ENCODE measurements at regions not wholly inside any gene's neighbourhood (a gene's known extent, or its start where the extent isn't known, plus 50 kb on each side); places are given as distances from the start of the nearest gene placed in this dataset.
"Not testable (repeated sequence)": the region's sequence is repeated elsewhere in the genome, so short reads cannot be mapped to it uniquely, and the experiment has no call there.

DNA sequence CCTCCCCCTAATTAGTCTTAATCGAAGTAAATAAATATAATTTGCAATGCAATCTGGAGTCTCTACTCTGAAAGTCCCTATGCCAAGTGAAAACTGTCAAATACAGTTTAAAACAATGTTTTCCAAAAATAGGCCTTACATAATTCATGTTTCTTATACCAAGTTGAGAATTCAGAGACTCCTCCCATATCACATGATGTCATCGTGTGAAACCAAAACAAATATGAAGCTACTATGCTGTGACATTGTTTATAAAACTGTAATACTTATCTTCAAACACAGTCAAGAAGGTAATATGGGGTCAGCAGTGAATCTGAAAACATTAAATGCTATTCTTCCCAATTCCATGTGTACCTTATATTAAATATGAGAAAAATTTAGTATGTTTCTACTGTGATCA lies 940.2 kb upstream of the FANCL start:
- no peak overlapping the region for H3K4me3 Mint-ChIP-seq
- no peaks in the 10 kb centered on the region for H3K36me3 Mint-ChIP-seq (ENCODE audit: low read depth)
- no peaks in the 10 kb centered on the region for H3K9me3 Mint-ChIP-seq
- H3K27me3 Mint-ChIP-seq (ENCODE audit: low read depth) = peaks cover 8% of the 10 kb centered on the region
- no peak overlapping the region for H3K27ac Mint-ChIP-seq
- peaks cover 3% of the 10 kb centered on the region for H3K4me1 Mint-ChIP-seq (ENCODE audit: low read depth)

DNA sequence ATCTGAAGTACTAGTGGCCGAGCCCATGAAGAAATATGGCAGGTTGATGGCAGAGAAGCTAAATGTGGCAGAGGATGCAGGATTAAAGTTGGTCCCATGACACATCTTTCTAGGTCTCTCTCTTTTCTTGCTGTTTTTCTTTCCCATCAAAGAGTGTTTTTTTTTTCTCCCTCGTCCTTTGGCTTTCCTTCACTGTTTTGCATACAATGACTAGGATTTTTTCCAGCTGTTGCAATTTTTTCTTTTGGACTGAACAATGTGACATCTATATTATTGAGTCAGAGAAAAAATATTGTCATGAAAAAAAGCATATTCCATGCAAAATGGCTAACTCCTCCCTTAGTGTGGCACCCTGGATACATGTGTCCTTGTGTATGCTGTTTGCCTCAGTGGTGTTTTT lies 939.5 kb upstream of the FANCL start:
- Mint-ChIP-seq H3K36me3 (ENCODE audit: low read depth) (no peaks in the 10 kb centered on the region), H3K4me1 (ENCODE audit: low read depth) (peaks cover 3% of the 10 kb centered on the region), H3K27me3 (ENCODE audit: low read depth) (peaks cover 8% of the 10 kb centered on the region), H3K4me3 (no peak overlapping the region), H3K27ac (no peak overlapping the region), H3K9me3 (no peaks in the 10 kb centered on the region)

DNA sequence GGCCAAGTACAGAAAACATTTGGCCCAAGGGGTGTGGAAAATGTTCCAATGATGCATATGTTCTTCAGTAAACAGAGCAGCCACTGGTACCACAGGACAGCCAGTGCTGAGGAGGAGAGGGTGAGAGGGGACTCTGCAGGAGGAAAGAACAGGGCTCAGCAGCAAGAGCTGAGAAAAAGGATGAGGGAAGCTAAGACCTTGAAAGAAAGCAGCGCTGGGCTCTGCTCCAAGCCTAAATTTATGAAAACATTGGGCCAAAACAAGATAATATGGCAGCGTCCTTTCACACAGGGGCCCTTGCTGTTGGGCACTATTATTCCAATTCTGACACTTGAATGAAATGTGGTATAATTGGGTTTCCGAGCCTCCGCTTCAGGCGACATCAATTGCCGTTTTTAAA lies 939.0 kb upstream of the FANCL start:
- H3K9me3 Mint-ChIP-seq = no peaks in the 10 kb centered on the region
- H3K4me3 Mint-ChIP-seq = no peak overlapping the region
- H3K27ac Mint-ChIP-seq = no peak overlapping the region
- H3K36me3 Mint-ChIP-seq (ENCODE audit: low read depth) = no peaks in the 10 kb centered on the region
- peaks cover 8% of the 10 kb centered on the region for H3K27me3 Mint-ChIP-seq (ENCODE audit: low read depth)
- peaks cover 3% of the 10 kb centered on the region for H3K4me1 Mint-ChIP-seq (ENCODE audit: low read depth)

DNA sequence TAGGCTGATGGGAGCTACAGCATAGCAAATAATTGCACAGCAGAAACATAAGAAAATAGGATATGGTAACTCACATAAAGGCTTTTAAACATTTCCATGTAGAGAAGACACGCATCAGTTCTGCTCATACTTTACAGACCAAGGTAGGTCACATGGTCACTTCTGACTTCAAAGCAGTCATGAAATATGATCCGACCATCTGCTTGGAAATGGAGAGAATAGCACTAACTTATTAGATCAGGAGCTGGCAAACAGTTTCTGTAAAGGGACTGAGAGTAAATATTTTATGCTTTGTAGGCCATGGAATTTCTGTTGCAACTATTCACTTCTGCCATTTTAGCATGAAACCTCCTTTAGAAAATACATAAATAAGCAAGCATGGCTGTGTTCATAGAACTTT lies 936.6 kb upstream of the FANCL start:
- H3K9me3 Mint-ChIP-seq = no peaks in the 10 kb centered on the region
- H3K4me3 Mint-ChIP-seq = no peak overlapping the region
- no peaks in the 10 kb centered on the region for H3K4me1 Mint-ChIP-seq (ENCODE audit: low read depth)
- H3K27ac Mint-ChIP-seq = no peak overlapping the region
- no peaks in the 10 kb centered on the region for H3K36me3 Mint-ChIP-seq (ENCODE audit: low read depth)
- no peaks in the 10 kb centered on the region for H3K27me3 Mint-ChIP-seq (ENCODE audit: low read depth)

DNA sequence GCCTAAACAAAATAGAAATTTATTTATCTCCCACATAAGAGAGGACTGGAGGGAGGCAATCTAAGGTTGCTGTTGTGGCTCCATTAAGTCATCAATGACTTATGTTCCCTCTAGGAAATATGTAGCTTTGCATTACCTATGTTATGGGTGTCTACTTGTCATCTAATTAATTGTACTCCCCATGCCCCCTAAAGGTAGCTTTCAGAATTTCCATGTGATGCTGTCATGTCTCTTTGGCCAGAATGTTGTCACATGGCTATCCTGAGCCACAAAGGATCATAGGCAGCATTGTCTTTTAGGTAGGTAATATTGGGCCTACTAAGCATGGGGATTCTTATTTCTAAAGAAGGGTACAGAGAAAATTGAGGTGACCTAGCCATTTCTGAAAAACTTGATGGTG lies 935.6 kb upstream of the FANCL start:
- no peaks in the 10 kb centered on the region for H3K4me1 Mint-ChIP-seq (ENCODE audit: low read depth)
- H3K4me3 Mint-ChIP-seq = no peak overlapping the region
- H3K27ac Mint-ChIP-seq = no peak overlapping the region
- H3K36me3 Mint-ChIP-seq (ENCODE audit: low read depth) = no peaks in the 10 kb centered on the region
- H3K27me3 Mint-ChIP-seq (ENCODE audit: low read depth) = no peaks in the 10 kb centered on the region
- no peaks in the 10 kb centered on the region for H3K9me3 Mint-ChIP-seq

DNA sequence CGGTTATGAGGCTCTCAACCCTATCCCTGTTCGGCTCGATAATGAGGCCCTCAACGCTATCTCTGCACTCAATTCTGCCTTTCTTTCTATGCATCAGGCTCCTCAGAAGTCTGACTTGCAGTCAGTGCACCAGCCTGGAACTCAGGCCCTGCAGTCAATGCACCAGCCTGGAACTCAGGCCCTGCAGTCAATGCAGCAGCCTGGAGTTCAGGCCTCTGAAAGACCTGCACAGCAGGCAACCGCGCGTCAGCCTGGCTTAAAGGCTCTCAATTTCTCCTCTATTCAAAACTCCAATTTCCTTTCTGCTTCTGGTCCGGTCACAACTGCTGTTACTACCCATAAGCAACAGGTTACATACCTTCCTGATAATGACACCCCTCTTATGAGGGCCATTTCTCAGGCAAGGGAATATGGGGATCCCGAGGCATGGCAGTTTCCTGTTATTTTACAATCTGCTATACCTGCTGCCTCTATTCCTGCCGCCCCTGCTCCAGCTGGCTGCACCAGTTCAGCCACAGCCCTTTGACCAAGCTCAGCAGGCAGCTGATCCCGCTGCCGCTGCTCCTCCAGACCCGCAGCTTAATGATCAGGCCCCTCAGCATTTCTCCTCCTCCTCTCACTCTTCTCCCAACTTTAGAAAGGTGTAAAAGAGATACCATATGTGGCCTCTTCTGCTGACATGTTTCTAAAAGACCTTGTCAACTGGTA lies 933.6 kb upstream of the FANCL start:
- Mint-ChIP-seq H3K4me3 (no peak overlapping the region), H3K9me3 (no peaks in the 10 kb centered on the region), H3K27me3 (ENCODE audit: low read depth) (no peaks in the 10 kb centered on the region), H3K36me3 (ENCODE audit: low read depth) (no peaks in the 10 kb centered on the region), H3K4me1 (ENCODE audit: low read depth) (no peaks in the 10 kb centered on the region), H3K27ac (no peak overlapping the region)

DNA sequence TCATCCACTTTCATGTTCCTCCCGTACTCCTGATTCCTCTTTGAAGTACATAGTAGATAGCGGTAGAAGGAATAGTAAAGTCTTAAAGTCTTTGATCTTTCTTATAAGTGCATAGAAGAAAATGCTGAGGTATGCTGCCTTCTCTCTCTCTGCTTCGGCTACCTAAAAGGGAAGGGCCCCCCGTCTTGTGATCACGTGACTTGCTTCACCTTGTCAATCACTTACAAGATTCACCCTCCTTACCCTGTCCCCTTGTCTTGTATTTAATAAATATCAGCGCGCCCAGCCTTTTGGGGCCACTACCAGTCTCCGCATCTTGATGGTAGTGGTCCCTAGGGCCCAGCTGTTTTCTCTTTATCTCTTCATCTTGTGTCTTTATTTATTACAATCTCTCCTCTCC lies 932.2 kb upstream of the FANCL start:
- H3K4me1 Mint-ChIP-seq (ENCODE audit: low read depth) = no peaks in the 10 kb centered on the region
- no peaks in the 10 kb centered on the region for H3K36me3 Mint-ChIP-seq (ENCODE audit: low read depth)
- no peaks in the 10 kb centered on the region for H3K27me3 Mint-ChIP-seq (ENCODE audit: low read depth)
- no peak overlapping the region for H3K27ac Mint-ChIP-seq
- H3K4me3 Mint-ChIP-seq = no peak overlapping the region
- H3K9me3 Mint-ChIP-seq = no peaks in the 10 kb centered on the region

DNA sequence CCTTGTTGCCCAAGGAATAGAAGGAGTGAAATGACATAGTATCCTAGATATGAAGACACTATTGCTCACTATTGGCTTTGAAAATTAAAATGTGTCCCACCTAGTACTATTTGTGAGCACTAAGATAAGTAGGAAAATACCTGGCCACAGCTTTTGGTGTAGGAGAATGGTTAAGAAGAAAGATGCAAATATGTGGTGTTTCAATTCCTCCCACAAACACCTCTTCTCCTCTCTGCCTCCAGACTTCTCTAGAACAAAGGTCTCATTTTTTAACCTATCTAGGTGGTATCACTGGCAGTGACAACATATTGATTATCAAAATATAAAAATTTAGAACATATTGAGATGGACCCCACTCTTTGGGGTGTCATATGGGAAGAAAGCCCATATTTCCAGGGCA lies 929.9 kb upstream of the FANCL start:
- Mint-ChIP-seq H3K27me3 (ENCODE audit: low read depth) (no peaks in the 10 kb centered on the region), H3K36me3 (ENCODE audit: low read depth) (no peaks in the 10 kb centered on the region), H3K9me3 (no peaks in the 10 kb centered on the region), H3K4me1 (ENCODE audit: low read depth) (no peaks in the 10 kb centered on the region), H3K4me3 (no peak overlapping the region), H3K27ac (no peak overlapping the region)

DNA sequence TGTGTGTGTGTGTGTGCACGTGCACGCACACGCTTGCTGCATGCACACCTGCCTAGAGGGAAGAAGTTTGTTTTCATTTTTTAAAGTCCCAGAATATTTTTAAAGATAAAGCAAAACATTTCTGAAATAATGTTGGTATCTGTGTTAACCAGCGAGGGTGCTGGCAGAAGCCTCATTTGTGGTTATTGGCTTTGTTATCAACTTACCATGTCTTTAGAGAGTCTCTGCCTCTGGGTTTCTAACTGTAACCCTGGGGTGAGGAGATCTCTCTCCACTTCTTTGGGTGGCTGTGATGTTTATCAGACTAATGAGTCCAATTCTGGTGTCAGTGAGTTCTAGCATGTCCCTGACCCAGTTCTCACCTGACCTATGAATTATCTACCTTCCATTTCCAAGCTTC lies 927.6 kb upstream of the FANCL start:
- Mint-ChIP-seq H3K36me3 (ENCODE audit: low read depth) (no peaks in the 10 kb centered on the region), H3K4me3 (no peak overlapping the region), H3K27me3 (ENCODE audit: low read depth) (no peaks in the 10 kb centered on the region), H3K4me1 (ENCODE audit: low read depth) (no peaks in the 10 kb centered on the region), H3K9me3 (no peaks in the 10 kb centered on the region), H3K27ac (no peak overlapping the region)

DNA sequence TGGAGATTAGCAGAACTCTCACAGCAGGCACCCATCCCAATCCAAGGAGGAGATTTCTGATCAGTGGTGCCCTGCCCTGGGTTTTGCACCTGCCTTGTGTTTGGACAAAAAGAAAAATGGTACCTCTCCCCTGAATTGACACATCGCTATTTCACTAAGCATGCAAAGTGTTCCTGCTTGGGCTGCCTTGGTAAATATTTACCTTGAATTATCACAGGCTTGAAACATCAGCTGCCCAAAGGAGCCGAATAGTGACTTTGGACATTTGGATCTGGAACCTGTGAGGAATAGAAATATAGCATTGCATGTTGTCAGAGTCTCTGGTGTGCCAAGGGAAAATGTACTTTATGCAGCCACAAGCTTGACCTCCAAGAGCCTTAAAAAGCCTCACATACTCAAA lies 926.4 kb upstream of the FANCL start:
- no peaks in the 10 kb centered on the region for H3K9me3 Mint-ChIP-seq

DNA sequence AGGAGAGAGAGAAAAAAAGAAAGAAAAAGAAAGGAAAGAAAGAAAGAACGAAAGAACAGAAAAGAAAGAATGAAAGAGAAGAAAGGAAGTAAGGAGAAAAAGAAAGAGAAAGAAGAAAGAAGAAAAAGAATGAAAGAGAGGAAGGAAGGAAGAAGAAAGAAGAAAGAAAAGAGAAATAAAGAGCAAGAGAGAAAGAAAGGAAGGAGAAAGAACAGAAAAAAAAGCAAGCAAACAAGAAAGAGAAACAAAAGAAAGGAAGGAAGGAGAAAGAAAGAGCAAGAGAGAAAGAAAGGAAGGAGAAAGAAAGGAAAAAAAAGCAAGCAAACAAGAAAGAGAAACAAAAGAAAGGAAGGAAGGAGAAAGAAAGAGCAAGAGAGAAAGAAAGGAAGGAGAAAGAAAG lies 916.8 kb upstream of the FANCL start:
- not testable (repeated sequence) for H3K27me3 Mint-ChIP-seq (ENCODE audit: low read depth); H3K4me3 Mint-ChIP-seq; H3K4me1 Mint-ChIP-seq (ENCODE audit: low read depth); H3K36me3 Mint-ChIP-seq (ENCODE audit: low read depth); H3K9me3 Mint-ChIP-seq; H3K27ac Mint-ChIP-seq

More for the DNA sequence above, 926.4 kb upstream of the FANCL start:
- Mint-ChIP-seq H3K36me3 (ENCODE audit: low read depth) (no peaks in the 10 kb centered on the region), H3K27me3 (ENCODE audit: low read depth) (no peaks in the 10 kb centered on the region), H3K27ac (no peak overlapping the region), H3K4me3 (no peak overlapping the region), H3K4me1 (ENCODE audit: low read depth) (no peaks in the 10 kb centered on the region)

DNA sequence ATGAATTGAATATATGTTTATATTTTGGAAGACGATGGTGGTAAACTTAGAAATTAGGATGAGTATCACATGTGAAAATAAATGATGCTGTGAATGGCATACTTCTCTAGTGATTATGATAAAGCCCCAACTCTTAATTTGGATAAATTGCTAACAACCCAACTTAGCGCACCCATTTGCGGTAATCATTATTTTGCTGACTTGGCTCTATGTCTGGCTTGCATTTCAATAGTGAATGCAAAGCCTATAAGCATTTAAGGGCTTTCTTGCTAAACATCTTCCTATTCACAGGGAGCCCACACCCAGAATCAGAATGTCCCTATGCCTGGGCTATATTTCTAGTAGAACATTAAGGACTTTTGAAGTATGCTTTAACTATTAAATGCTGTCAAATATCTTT lies 910.7 kb upstream of the FANCL start:
- Mint-ChIP-seq H3K4me3 (no peak overlapping the region), H3K36me3 (ENCODE audit: low read depth) (no peaks in the 10 kb centered on the region), H3K27me3 (ENCODE audit: low read depth) (no peaks in the 10 kb centered on the region), H3K4me1 (ENCODE audit: low read depth) (no peaks in the 10 kb centered on the region), H3K9me3 (no peaks in the 10 kb centered on the region), H3K27ac (no peak overlapping the region)

DNA sequence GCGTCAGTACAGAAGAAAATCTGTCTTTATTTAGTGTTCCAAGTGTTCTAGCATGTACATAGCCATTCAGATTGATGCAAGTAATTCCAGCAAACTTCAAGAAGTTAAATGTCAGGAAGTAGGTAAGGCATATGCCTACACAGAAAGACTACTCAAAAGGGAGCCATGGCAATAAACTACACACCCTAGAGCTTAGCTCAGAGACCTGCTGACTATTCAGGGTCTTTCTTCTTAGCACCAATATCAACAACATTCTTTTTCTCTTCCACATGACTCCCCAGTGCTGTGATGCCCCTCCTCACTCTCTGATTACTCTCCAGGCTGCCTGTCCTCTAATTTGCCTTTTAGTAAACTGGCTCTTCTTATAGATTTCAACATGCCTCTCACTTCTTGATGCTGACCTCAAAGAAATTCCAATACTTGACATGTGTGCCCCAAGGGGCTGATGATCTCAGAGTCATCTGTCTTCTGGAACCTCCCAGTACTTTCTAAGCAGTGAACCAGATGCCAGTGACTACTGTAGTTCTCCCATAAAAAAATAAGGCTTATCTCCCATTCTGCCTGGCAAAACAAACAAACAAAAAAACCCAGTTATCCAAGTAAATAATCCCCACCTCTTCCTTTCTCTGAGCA lies 909.2 kb upstream of the FANCL start:
- Mint-ChIP-seq H3K27me3 (ENCODE audit: low read depth) (no peaks in the 10 kb centered on the region), H3K27ac (no peak overlapping the region), H3K36me3 (ENCODE audit: low read depth) (no peaks in the 10 kb centered on the region)

DNA sequence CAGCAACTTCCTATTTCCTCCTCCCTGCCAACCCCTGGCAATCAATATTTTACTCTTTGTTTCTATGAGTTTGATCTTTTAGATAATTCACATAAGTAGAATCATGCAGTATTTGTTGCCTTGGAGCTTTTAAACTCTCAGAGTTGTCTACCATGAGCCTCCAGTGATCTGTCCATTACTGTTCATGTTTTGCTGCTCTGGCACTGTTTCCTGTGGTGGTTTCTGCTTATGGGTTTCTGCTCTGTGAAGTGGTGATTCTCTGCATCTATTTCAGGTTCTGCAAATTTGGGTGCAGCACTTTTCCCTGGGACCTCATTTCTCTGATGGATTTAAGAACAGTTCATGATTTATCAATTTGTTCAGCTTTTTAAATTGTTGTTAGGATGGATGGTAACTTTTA lies 908.1 kb upstream of the FANCL start:
- no peak overlapping the region for H3K4me3 Mint-ChIP-seq
- H3K36me3 Mint-ChIP-seq (ENCODE audit: low read depth) = no peaks in the 10 kb centered on the region
- H3K27me3 Mint-ChIP-seq (ENCODE audit: low read depth) = no peaks in the 10 kb centered on the region
- H3K27ac Mint-ChIP-seq = no peak overlapping the region
- no peaks in the 10 kb centered on the region for H3K4me1 Mint-ChIP-seq (ENCODE audit: low read depth)
- H3K9me3 Mint-ChIP-seq = no peaks in the 10 kb centered on the region

More for the DNA sequence above, 909.2 kb upstream of the FANCL start:
- H3K4me3 Mint-ChIP-seq = no peak overlapping the region
- no peaks in the 10 kb centered on the region for H3K9me3 Mint-ChIP-seq
- no peaks in the 10 kb centered on the region for H3K4me1 Mint-ChIP-seq (ENCODE audit: low read depth)

DNA sequence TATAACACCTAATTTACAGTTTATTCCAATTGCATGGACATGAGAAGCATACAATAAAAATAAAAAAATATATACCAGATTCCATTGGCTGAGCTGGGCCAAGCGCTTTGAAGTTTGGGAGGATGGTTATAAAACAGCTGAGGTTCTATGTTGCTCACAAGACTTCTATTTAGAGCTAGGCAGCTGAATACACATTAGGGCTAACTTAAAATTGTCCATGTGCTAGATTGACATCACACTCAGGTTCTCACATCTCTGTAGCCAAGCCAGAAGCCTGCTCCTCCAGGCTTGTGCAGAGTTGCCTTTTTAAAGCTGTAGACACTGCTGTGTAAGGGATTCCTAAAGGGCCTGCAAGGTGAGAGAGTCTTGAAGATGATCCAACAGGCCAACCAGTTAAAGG lies 871.1 kb upstream of the FANCL start:
- Mint-ChIP-seq H3K27ac (no peak overlapping the region), H3K4me3 (no peak overlapping the region), H3K4me1 (ENCODE audit: low read depth) (no peaks in the 10 kb centered on the region), H3K9me3 (no peaks in the 10 kb centered on the region), H3K27me3 (ENCODE audit: low read depth) (no peaks in the 10 kb centered on the region), H3K36me3 (ENCODE audit: low read depth) (no peaks in the 10 kb centered on the region)

DNA sequence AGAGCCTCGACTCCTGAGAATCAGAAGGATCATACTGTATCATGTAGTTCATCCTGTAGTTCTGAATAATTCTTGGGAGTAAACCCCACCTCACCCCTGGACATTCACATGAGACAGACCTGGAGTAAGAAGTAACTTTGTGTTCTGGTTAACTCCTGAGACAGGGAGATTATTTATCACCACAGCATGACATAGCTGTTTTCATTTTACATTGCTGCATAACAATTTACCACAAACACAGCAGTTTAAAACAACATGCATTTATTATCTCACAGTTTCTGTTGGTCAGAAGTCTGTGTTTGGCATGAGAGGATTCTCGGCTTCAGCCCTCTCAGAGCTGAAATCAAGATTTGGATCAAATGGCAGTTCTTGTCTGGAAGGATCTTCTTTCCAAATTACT lies 855.8 kb upstream of the FANCL start:
- no peak overlapping the region for H3K4me3 Mint-ChIP-seq
- no peak overlapping the region for H3K27ac Mint-ChIP-seq
- no peaks in the 10 kb centered on the region for H3K27me3 Mint-ChIP-seq (ENCODE audit: low read depth)
- H3K4me1 Mint-ChIP-seq (ENCODE audit: low read depth) = no peaks in the 10 kb centered on the region
- peaks cover 3% of the 10 kb centered on the region for H3K9me3 Mint-ChIP-seq
- H3K36me3 Mint-ChIP-seq (ENCODE audit: low read depth) = no peaks in the 10 kb centered on the region

All from T-helper 1 cell treated with Interleukin-12 subunit alpha and Interleukin-12 subunit beta and Interleukin-4 antibody, amounts not matched to agents 30 μg/mL and 1 μg/mL, for 36 hours (primary cell).